HFF-Myc (cell line): ENCODE measurements at regions not wholly inside any gene's neighbourhood (a gene's known extent, or its start where the extent isn't known, plus 50 kb on each side); places are given as distances from the start of the nearest gene placed in this dataset.

Source experiments
- DNase-seq: peaks from one replicate; pipeline ENCODE4 v3.0.0-alpha.2; 2011; ENCODE audit warnings: low read depth; ENCODE audit errors: extremely low read depth
- H3K4me3 ChIP-seq: replicated peaks from 2 replicates; pipeline ENCODE4 v1.5.1; 2011; ENCODE audit warnings: low read depth, mild to moderate bottlenecking, control low read depth, low read length
- CTCF ChIP-seq: IDR thresholded peaks from 2 replicates; pipeline ENCODE4 v1.5.1; 2012; ENCODE audit warnings: mild to moderate bottlenecking, low read depth, low read length, control low read depth; ENCODE audit errors: missing control alignments

GRCh38 chr3:193831495-193832455 is 238.8 kb downstream of the OPA1 start:
- H3K4me3 ChIP-seq: no peak overlapping the region
- TF ChIP-seq CTCF: no peak
- no peak for DNase-seq

GRCh38 chr3:193832833-193833413 is 239.9 kb downstream of the OPA1 start:
- DNase-seq: no peak
- no peak for TF ChIP-seq CTCF
- H3K4me3 ChIP-seq: no peak overlapping the region

- no peak overlapping the region for H3K4me3 ChIP-seq
- no peak for DNase-seq
- no peak for TF ChIP-seq CTCF
Observed at GRCh38 chr3:193833592-193833991, 240.6 kb downstream of the OPA1 start.

- TF ChIP-seq CTCF: no peak
- DNase-seq: no peak
- H3K4me3 ChIP-seq: no peak overlapping the region
Observed at GRCh38 chr3:193835414-193835813, 242.4 kb downstream of the OPA1 start.

GRCh38 chr3:193836511-193836910 is 243.5 kb downstream of the OPA1 start:
- DNase-seq: no peak
- no peak overlapping the region for H3K4me3 ChIP-seq
- TF ChIP-seq CTCF: no peak

GRCh38 chr3:193836918-193837317 is 243.9 kb downstream of the OPA1 start:
- no peak overlapping the region for H3K4me3 ChIP-seq
- no peak for TF ChIP-seq CTCF
- no peak for DNase-seq
